ENCODE measurements at regions not wholly inside any gene's neighbourhood (a gene's known extent, or its start where the extent isn't known, plus 50 kb on each side); places are given as distances from the start of the nearest gene placed in this dataset.

GRCh38 chr11:23310276-23310675 lies 450.0 kb upstream of the CCDC179 start:
- DNase-seq, result no peak
- Histone ChIP-seq H3K9me3 (no peaks in the 10 kb centered on the region), H3K4me1 (peaks cover 4% of the 10 kb centered on the region), H3K27me3 (no peaks in the 10 kb centered on the region), H3K4me3 (ENCODE audit: low read depth, low read length) (no peak overlapping the region), H3K36me3 (no peaks in the 10 kb centered on the region)
- TF ChIP-seq, protein P1, sequence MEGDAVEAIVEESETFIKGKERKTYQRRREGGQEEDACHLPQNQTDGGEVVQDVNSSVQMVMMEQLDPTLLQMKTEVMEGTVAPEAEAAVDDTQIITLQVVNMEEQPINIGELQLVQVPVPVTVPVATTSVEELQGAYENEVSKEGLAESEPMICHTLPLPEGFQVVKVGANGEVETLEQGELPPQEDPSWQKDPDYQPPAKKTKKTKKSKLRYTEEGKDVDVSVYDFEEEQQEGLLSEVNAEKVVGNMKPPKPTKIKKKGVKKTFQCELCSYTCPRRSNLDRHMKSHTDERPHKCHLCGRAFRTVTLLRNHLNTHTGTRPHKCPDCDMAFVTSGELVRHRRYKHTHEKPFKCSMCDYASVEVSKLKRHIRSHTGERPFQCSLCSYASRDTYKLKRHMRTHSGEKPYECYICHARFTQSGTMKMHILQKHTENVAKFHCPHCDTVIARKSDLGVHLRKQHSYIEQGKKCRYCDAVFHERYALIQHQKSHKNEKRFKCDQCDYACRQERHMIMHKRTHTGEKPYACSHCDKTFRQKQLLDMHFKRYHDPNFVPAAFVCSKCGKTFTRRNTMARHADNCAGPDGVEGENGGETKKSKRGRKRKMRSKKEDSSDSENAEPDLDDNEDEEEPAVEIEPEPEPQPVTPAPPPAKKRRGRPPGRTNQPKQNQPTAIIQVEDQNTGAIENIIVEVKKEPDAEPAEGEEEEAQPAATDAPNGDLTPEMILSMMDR (IDR thresholded peaks at IDR 0.05; ENCODE audit: low read depth, low read length), result no peak

DNA sequence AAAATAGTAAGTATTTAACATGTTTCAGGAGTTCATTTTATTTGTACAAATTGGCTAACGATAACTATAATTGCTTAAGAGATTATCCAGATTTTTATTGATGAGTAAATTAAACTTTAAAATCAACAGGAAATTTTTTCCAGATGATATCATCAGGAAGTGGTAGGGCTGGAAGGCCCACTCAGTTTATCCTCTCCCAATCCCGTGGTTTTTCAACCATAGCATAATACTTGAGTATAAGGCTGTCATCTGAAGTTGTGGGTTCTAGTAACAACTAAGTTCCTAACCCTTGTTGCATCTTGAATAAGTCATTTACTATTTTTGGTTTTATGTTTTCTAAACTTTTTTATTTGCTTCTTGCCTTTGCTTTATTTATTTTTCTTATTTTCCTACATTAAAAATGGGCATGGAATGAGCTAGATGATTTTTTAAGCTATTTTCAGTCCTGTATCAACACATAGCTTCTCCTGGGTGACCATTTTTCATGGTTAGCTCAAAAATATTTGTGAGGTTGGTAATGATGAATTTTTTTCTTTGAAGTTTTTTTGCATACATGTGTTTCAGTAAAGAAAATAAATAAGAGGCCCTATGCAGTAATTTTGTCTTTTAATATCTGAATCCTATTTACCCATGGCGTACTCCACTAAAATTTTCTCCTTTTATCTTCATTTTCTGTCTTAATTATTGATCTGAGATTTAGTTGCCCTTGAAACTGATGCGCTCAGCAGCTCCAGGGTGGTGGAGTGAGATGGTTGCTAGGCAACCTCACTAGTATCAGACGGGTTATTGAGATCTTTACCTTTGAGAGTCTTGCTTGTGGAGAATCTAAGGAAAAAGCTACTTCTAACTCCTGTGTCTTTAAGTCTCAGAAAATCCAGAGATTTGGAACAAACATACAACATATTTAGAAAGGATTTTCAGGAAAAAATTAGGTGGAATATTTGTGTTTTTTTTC lies 452.0 kb upstream of the CCDC179 start:
- DNase-seq, result no peak
- TF ChIP-seq, protein P1 (IDR thresholded peaks at IDR 0.05; ENCODE audit: low read depth, low read length), result no peak
- H3K36me3 ChIP-seq, result no peaks in the 10 kb centered on the region

DNA sequence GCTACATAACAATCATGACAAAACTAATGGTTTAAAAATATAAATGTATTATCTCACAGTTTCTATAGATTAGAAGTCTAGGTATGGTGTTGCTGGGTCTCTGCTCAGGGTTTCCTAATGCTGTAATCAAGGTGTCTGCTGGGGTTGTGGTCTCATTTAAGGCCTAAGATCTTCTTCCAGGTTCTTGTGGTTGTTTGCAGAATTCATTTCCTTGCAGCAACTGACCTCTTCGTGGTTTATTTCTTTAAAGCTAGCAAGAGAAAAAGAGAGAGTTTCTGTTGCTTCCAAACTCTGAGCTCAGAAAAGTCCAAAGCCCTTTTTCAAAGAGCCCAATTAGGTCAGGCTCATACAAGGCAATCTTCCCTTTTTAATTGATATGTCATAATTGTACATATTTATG lies 452.7 kb upstream of the CCDC179 start:
- Histone ChIP-seq H3K4me1 (peaks cover 4% of the 10 kb centered on the region), H3K9me3 (no peaks in the 10 kb centered on the region), H3K4me3 (ENCODE audit: low read depth, low read length) (no peak overlapping the region), H3K27me3 (no peaks in the 10 kb centered on the region), H3K36me3 (no peaks in the 10 kb centered on the region)
- DNase-seq, result no peak
- TF ChIP-seq, protein P1 (IDR thresholded peaks at IDR 0.05; ENCODE audit: low read depth, low read length), result no peak

More for the DNA sequence above, 452.0 kb upstream of the CCDC179 start:
- Histone ChIP-seq H3K4me3 (ENCODE audit: low read depth, low read length) (no peak overlapping the region), H3K9me3 (no peaks in the 10 kb centered on the region), H3K4me1 (peaks cover 4% of the 10 kb centered on the region), H3K27me3 (no peaks in the 10 kb centered on the region)

DNA sequence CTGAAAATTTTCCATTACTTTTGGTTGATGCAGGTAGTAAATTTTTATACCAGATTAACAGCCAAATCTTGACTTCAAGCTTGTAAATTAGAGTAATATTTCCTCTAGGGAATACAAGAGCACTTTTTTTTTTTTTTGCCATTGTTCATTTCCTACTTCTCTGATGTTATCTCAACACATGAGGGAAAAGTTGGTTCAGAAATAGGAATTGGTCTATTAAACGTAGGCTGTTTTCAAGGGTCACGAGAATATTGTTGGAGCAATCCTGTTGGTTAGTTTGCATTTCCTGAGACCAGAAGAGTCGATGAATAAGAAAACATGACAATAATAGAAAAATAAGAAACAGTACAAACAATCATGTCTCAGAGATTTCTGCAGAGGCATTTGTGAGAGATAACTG lies 453.9 kb upstream of the CCDC179 start:
- Histone ChIP-seq H3K4me1 (peaks cover 4% of the 10 kb centered on the region), H3K4me3 (ENCODE audit: low read depth, low read length) (no peak overlapping the region), H3K9me3 (no peaks in the 10 kb centered on the region), H3K27me3 (no peaks in the 10 kb centered on the region), H3K36me3 (no peaks in the 10 kb centered on the region)
- TF ChIP-seq, protein P1 (IDR thresholded peaks at IDR 0.05; ENCODE audit: low read depth, low read length), result no peak
- DNase-seq, result no peak

DNA sequence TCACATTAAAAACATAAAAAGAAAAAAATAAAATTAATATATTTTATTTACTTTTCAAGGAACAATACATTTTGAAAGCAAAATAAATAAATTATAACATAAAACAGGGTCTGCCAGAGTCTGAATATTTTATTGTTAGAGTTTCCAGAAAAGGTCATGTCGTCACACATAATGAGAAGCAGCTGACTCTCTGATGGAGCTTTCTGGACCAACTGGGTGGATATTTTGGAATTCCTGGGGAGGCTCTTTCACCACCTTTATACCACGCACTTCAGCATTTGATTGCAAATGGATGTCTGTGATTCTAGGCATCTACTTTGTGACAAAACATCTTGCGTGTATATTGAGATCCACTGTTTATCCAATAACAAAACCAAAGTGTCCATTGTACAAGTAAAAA lies 455.0 kb upstream of the CCDC179 start:
- TF ChIP-seq, protein P1 (IDR thresholded peaks at IDR 0.05; ENCODE audit: low read depth, low read length), result no peak
- no peaks in the 10 kb centered on the region for H3K27me3 ChIP-seq
- H3K4me3 ChIP-seq (ENCODE audit: low read depth, low read length), result no peak overlapping the region

DNA sequence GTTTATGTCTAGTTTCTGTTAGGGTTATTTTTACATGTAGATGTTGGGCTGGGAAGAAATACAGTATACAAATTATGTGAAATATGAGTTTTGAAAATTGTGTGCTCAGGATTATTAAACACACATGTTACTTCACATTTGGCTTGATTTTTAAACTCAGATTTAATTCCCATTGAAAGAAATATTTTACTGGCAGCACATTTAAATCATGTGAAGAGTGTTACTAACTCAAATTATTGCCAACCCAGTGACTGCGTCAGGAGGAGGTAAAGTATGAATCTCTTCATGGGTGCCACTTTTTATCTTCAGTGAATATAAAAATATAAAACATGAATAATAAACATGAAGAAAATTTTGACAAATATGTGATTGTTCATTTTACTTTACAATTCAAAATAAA lies 457.5 kb upstream of the CCDC179 start:
- Histone ChIP-seq H3K9me3 (no peaks in the 10 kb centered on the region), H3K4me1 (peaks cover 4% of the 10 kb centered on the region), H3K4me3 (ENCODE audit: low read depth, low read length) (no peak overlapping the region), H3K27me3 (no peaks in the 10 kb centered on the region), H3K36me3 (no peaks in the 10 kb centered on the region)
- TF ChIP-seq, protein P1 (IDR thresholded peaks at IDR 0.05; ENCODE audit: low read depth, low read length), result no peak
- no peak for DNase-seq

More for the DNA sequence above, 455.0 kb upstream of the CCDC179 start:
- DNase-seq, result no peak
- no peaks in the 10 kb centered on the region for H3K9me3 ChIP-seq
- no peaks in the 10 kb centered on the region for H3K36me3 ChIP-seq
- H3K4me1 ChIP-seq, result peaks cover 4% of the 10 kb centered on the region
